ENCODE measurements at regions not wholly inside any gene's neighbourhood (a gene's known extent, or its start where the extent isn't known, plus 50 kb on each side); places are given as distances from the start of the nearest gene placed in this dataset.

- no peaks in the 10 kb centered on the region for H3K36me3 ChIP-seq (ENCODE audit: control insufficient read depth, insufficient read depth, low read length)
- H3K9me3 ChIP-seq (ENCODE audit: control insufficient read depth, insufficient read depth, low read length), result no peaks in the 10 kb centered on the region
- no peak overlapping the region for H3K4me3 ChIP-seq (ENCODE audit: low read length)
- no peak overlapping the region for H3K27ac ChIP-seq (ENCODE audit: low read length)
- no CpG with 5 or more reads among the region's 4 CpGs for whole genome bisulfite sequencing (ENCODE audit: insufficient coverage, insufficient read length)
- H3K27me3 ChIP-seq (ENCODE audit: control insufficient read depth, insufficient read depth, low read length), result no peaks in the 10 kb centered on the region
- no peak for DNase-seq (ENCODE audit: low read depth, low spot score)
- H3K4me1 ChIP-seq (ENCODE audit: control insufficient read depth, insufficient read depth, low read length), result no peaks in the 10 kb centered on the region; the same call in 1 of the 2 replicates
Observed at GRCh38 chr7:26580064-26580591, 284.3 kb downstream of the SKAP2 start.

- no peak for DNase-seq (ENCODE audit: low read depth, low spot score)
- no peak overlapping the region for H3K27ac ChIP-seq (ENCODE audit: low read length)
- WGBS (ENCODE audit: insufficient coverage, insufficient read length), result no CpG with 5 or more reads among the region's 4 CpGs
Observed at GRCh38 chr7:26580711-26581110, 283.7 kb downstream of the SKAP2 start.

GRCh38 chr7:26583094-26583648 is 281.2 kb downstream of the SKAP2 start:
- H3K4me3 ChIP-seq (ENCODE audit: low read length), result no peak overlapping the region
- no CpG with 5 or more reads among the region's 4 CpGs for WGBS (ENCODE audit: insufficient coverage, insufficient read length)
- H3K27me3 ChIP-seq (ENCODE audit: control insufficient read depth, insufficient read depth, low read length), result no peaks in the 10 kb centered on the region
- no peak for DNase-seq (ENCODE audit: low read depth, low spot score)
- no peaks in the 10 kb centered on the region for H3K36me3 ChIP-seq (ENCODE audit: control insufficient read depth, insufficient read depth, low read length)
- no peak overlapping the region for H3K27ac ChIP-seq (ENCODE audit: low read length)
- H3K9me3 ChIP-seq (ENCODE audit: control insufficient read depth, insufficient read depth, low read length), result no peaks in the 10 kb centered on the region
- H3K4me1 ChIP-seq (ENCODE audit: control insufficient read depth, insufficient read depth, low read length), result no peaks in the 10 kb centered on the region; the same call in 1 of the 2 replicates

More at GRCh38 chr7:26580711-26581110, 283.7 kb downstream of the SKAP2 start:
- Histone ChIP-seq H3K4me1 (ENCODE audit: control insufficient read depth, insufficient read depth, low read length) (no peaks in the 10 kb centered on the region; the same call in 1 of the 2 replicates), H3K27me3 (ENCODE audit: control insufficient read depth, insufficient read depth, low read length) (no peaks in the 10 kb centered on the region), H3K36me3 (ENCODE audit: control insufficient read depth, insufficient read depth, low read length) (no peaks in the 10 kb centered on the region), H3K4me3 (ENCODE audit: low read length) (no peak overlapping the region), H3K9me3 (ENCODE audit: control insufficient read depth, insufficient read depth, low read length) (no peaks in the 10 kb centered on the region)

DNA sequence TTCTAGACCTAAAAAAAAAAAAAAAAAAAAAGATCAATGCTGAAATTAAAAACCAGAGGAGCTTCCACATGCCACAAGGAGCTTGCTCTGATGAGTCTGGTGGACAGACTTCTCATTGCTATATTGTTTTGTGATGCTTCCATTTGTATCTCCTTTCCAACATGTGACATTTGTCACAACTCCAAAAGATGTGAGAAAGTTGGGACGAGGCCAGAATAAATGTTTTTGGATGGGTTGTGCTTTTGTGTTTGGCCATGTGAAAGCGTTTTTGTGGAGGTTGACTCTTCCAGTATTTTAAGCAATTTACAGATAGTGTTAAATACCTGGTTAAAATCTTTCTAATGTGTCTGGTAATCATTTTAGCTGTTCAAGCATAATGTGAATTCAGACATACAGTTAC is 280.1 kb downstream of the SKAP2 start:
- Histone ChIP-seq H3K4me1 (ENCODE audit: control insufficient read depth, insufficient read depth, low read length) (no peaks in the 10 kb centered on the region; the same call in 1 of the 2 replicates), H3K4me3 (ENCODE audit: low read length) (no peak overlapping the region), H3K9me3 (ENCODE audit: control insufficient read depth, insufficient read depth, low read length) (no peaks in the 10 kb centered on the region), H3K36me3 (ENCODE audit: control insufficient read depth, insufficient read depth, low read length) (no peaks in the 10 kb centered on the region), H3K27me3 (ENCODE audit: control insufficient read depth, insufficient read depth, low read length) (no peaks in the 10 kb centered on the region), H3K27ac (ENCODE audit: low read length) (no peak overlapping the region)
- no CpG with 5 or more reads among the region's 2 CpGs for WGBS (ENCODE audit: insufficient coverage, insufficient read length)
- no peak for DNase-seq (ENCODE audit: low read depth, low spot score)

GRCh38 chr7:26584987-26585665 is 279.3 kb downstream of the SKAP2 start:
- Histone ChIP-seq H3K36me3 (ENCODE audit: control insufficient read depth, insufficient read depth, low read length) (no peaks in the 10 kb centered on the region), H3K27me3 (ENCODE audit: control insufficient read depth, insufficient read depth, low read length) (no peaks in the 10 kb centered on the region), H3K27ac (ENCODE audit: low read length) (no peak overlapping the region), H3K9me3 (ENCODE audit: control insufficient read depth, insufficient read depth, low read length) (no peaks in the 10 kb centered on the region), H3K4me3 (ENCODE audit: low read length) (no peak overlapping the region), H3K4me1 (ENCODE audit: control insufficient read depth, insufficient read depth, low read length) (no peaks in the 10 kb centered on the region)
- WGBS (ENCODE audit: insufficient coverage, insufficient read length), result no CpG with 5 or more reads among the region's 9 CpGs
- DNase-seq (ENCODE audit: low read depth, low spot score), result no peak

DNA sequence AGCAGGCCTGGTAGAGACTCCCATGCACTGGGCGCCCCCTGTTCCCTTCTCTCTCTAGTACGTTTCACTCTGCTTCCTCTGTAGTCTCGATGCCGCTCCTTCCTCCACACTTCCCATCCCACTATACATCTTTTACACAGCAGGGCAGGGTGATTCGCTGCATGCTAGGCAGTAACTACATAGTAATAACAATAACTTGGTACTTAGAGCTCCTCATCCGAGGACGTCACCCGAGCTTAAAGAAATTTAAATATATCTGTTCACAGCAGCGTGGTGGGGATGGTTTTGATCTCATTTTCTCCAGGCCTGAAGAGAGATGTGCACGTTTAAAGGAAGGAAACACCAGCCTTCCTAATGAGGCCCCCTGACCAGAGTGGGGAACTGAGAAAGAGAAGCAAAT is 276.9 kb downstream of the SKAP2 start:
- no peak for DNase-seq (ENCODE audit: low read depth, low spot score)
- H3K27ac ChIP-seq (ENCODE audit: low read length), result no peak overlapping the region
- no peak overlapping the region for H3K4me3 ChIP-seq (ENCODE audit: low read length)
- H3K27me3 ChIP-seq (ENCODE audit: control insufficient read depth, insufficient read depth, low read length), result no peaks in the 10 kb centered on the region
- no peaks in the 10 kb centered on the region for H3K9me3 ChIP-seq (ENCODE audit: control insufficient read depth, insufficient read depth, low read length)
- no peaks in the 10 kb centered on the region for H3K4me1 ChIP-seq (ENCODE audit: control insufficient read depth, insufficient read depth, low read length)
- H3K36me3 ChIP-seq (ENCODE audit: control insufficient read depth, insufficient read depth, low read length), result no peaks in the 10 kb centered on the region
- WGBS (ENCODE audit: insufficient coverage, insufficient read length), result no CpG with 5 or more reads among the region's 10 CpGs

DNA sequence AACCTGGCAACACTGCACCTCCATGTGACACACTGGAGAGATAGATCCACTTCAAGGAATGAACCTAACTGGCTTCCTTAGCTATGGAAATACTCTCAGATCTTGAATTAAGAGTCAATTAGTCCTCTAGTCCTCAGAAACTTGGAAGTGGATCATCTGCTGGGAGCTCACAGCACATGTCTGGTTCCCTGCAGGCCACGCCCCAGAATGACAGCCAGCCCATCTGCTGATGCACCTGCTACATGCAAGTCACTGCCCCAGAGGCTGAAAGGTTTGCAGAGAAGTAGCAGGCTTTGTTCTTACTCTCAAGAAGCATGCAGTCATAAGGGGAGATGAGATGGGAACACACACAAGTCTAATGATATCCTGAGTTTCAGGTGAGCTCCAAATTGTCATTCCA is 275.9 kb downstream of the SKAP2 start:
- DNase-seq (ENCODE audit: low read depth, low spot score), result no peak
- Histone ChIP-seq H3K4me1 (ENCODE audit: control insufficient read depth, insufficient read depth, low read length) (no peaks in the 10 kb centered on the region), H3K36me3 (ENCODE audit: control insufficient read depth, insufficient read depth, low read length) (no peaks in the 10 kb centered on the region), H3K9me3 (ENCODE audit: control insufficient read depth, insufficient read depth, low read length) (no peaks in the 10 kb centered on the region), H3K4me3 (ENCODE audit: low read length) (no peak overlapping the region), H3K27me3 (ENCODE audit: control insufficient read depth, insufficient read depth, low read length) (no peaks in the 10 kb centered on the region), H3K27ac (ENCODE audit: low read length) (no peak overlapping the region)
- no CpG with 5 or more reads among the region's 1 CpG for WGBS (ENCODE audit: insufficient coverage, insufficient read length)

GRCh38 chr7:26590709-26591108 is 273.7 kb downstream of the SKAP2 start:
- H3K4me1 ChIP-seq (ENCODE audit: control insufficient read depth, insufficient read depth, low read length), result no peaks in the 10 kb centered on the region
- H3K36me3 ChIP-seq (ENCODE audit: control insufficient read depth, insufficient read depth, low read length), result no peaks in the 10 kb centered on the region
- DNase-seq (ENCODE audit: low read depth, low spot score), result no peak
- H3K4me3 ChIP-seq (ENCODE audit: low read length), result no peak overlapping the region
- H3K27ac ChIP-seq (ENCODE audit: low read length), result no peak overlapping the region
- no peaks in the 10 kb centered on the region for H3K9me3 ChIP-seq (ENCODE audit: control insufficient read depth, insufficient read depth, low read length)
- no peaks in the 10 kb centered on the region for H3K27me3 ChIP-seq (ENCODE audit: control insufficient read depth, insufficient read depth, low read length)
- no CpG with 5 or more reads among the region's 2 CpGs for WGBS (ENCODE audit: insufficient coverage, insufficient read length)

GRCh38 chr7:26592011-26592410 is 272.4 kb downstream of the SKAP2 start:
- no peak overlapping the region for H3K4me3 ChIP-seq (ENCODE audit: low read length)
- no peaks in the 10 kb centered on the region for H3K36me3 ChIP-seq (ENCODE audit: control insufficient read depth, insufficient read depth, low read length)
- no peak overlapping the region for H3K27ac ChIP-seq (ENCODE audit: low read length)
- H3K4me1 ChIP-seq (ENCODE audit: control insufficient read depth, insufficient read depth, low read length), result no peaks in the 10 kb centered on the region
- DNase-seq (ENCODE audit: low read depth, low spot score), result no peak
- no peaks in the 10 kb centered on the region for H3K27me3 ChIP-seq (ENCODE audit: control insufficient read depth, insufficient read depth, low read length)
- H3K9me3 ChIP-seq (ENCODE audit: control insufficient read depth, insufficient read depth, low read length), result no peaks in the 10 kb centered on the region

DNA sequence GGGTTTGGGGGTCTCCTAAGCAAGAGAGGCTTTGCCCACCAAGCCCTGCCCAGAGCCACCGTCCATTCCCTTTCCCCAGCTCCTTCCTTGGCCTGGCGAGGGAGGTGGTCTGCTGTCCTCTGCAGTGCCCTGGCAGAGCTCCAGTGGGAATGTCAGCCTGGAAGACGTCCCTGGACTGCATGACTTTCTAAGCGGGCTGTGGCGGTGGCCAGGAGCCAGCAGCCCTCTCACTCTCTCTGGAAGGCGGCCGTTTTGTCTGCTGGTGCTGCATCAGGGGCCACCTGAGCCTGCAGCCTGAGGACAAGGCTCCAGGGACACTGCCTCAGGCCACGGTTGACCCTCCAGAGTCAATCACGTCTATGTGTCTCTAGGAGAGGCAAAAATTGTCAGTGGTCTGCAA is 271.0 kb downstream of the SKAP2 start:
- Histone ChIP-seq H3K36me3 (ENCODE audit: control insufficient read depth, insufficient read depth, low read length) (no peaks in the 10 kb centered on the region), H3K27me3 (ENCODE audit: control insufficient read depth, insufficient read depth, low read length) (no peaks in the 10 kb centered on the region), H3K9me3 (ENCODE audit: control insufficient read depth, insufficient read depth, low read length) (no peaks in the 10 kb centered on the region), H3K27ac (ENCODE audit: low read length) (no peak overlapping the region), H3K4me3 (ENCODE audit: low read length) (no peak overlapping the region), H3K4me1 (ENCODE audit: control insufficient read depth, insufficient read depth, low read length) (no peaks in the 10 kb centered on the region)
- no CpG with 5 or more reads among the region's 9 CpGs for WGBS (ENCODE audit: insufficient coverage, insufficient read length)
- no peak for DNase-seq (ENCODE audit: low read depth, low spot score)

GRCh38 chr7:26593896-26594295 is 270.5 kb downstream of the SKAP2 start:
- DNase-seq (ENCODE audit: low read depth, low spot score), result no peak
- WGBS (ENCODE audit: insufficient coverage, insufficient read length), result no CpG with 5 or more reads among the region's 5 CpGs
- no peaks in the 10 kb centered on the region for H3K27me3 ChIP-seq (ENCODE audit: control insufficient read depth, insufficient read depth, low read length)

More at GRCh38 chr7:26593896-26594295, 270.5 kb downstream of the SKAP2 start:
- H3K4me3 ChIP-seq (ENCODE audit: low read length), result no peak overlapping the region
- H3K27ac ChIP-seq (ENCODE audit: low read length), result no peak overlapping the region
- H3K36me3 ChIP-seq (ENCODE audit: control insufficient read depth, insufficient read depth, low read length), result no peaks in the 10 kb centered on the region
- no peaks in the 10 kb centered on the region for H3K4me1 ChIP-seq (ENCODE audit: control insufficient read depth, insufficient read depth, low read length)
- no peaks in the 10 kb centered on the region for H3K9me3 ChIP-seq (ENCODE audit: control insufficient read depth, insufficient read depth, low read length)
